IMR-90 (cell line): ENCODE measurements at regions not wholly inside any gene's neighbourhood (a gene's known extent, or its start where the extent isn't known, plus 50 kb on each side); places are given as distances from the start of the nearest gene placed in this dataset.
A peak's percentile ranks its signal among the peaks of the same experiment; 100 is the strongest.

Experiments used
- ATAC-seq: fragments of 200-7000 bp; cut with Tn5 transposase; 2 replicates; pipeline ENCODE4 v1.9.1; 2020; ENCODE audit warnings: low read depth, mild to moderate bottlenecking, moderate library complexity
- BruUV-seq: library from RNA; stranded (reverse); fragments of 400-500 nt; replicated peaks from 2 replicates; lab custom pipeline; 2021; lab: Mats Ljungman, UMichigan
- CTCF ChIA-PET: fragments of 300-600 bp; formaldehyde crosslinking; extraction: SDS; loops from one replicate; lab custom pipeline; 2021; ENCODE audit warnings: antibody characterized with exemption; lab: Yijun Ruan, JAX
- POLR2A ChIA-PET: fragments of 300-600 bp; sonication (Branson Sonifier 250); formaldehyde crosslinking; loops from one replicate; lab custom pipeline; 2022; ENCODE audit warnings: antibody characterized with exemption; ENCODE audit not compliant: unreplicated experiment; lab: Charles Lee
- DNase-seq: peaks from one replicate; pipeline ENCODE4 v3.0.0; 2013
- H2AFZ ChIP-seq: replicated peaks from 2 replicates; pipeline ENCODE3; 2013; ENCODE audit warnings: low read length, mild to moderate bottlenecking; ENCODE audit not compliant: poor library complexity
- H2AK5ac ChIP-seq: 2 replicates; pipeline ENCODE4 v1.6.1; 2013; ENCODE audit warnings: low read depth, low read length, inconsistent platforms
- H2AK9ac ChIP-seq: replicated peaks from 2 replicates; pipeline ENCODE3; 2013; ENCODE audit warnings: mild to moderate bottlenecking, low read depth, low read length, moderate library complexity; ENCODE audit not compliant: poor library complexity
- H2BK120ac ChIP-seq: 2 replicates; pipeline ENCODE4 v1.6.1; 2013; ENCODE audit warnings: low read depth, low read length, inconsistent platforms
- H2BK15ac ChIP-seq: 3 replicates; pipeline ENCODE4 v1.6.1; 2013; ENCODE audit warnings: low read depth, low read length, inconsistent platforms
- H2BK20ac ChIP-seq: 2 replicates; pipeline ENCODE4 v1.6.1; 2013; ENCODE audit warnings: low read depth, mild to moderate bottlenecking, inconsistent platforms, low read length, moderate library complexity
- H2BK5ac ChIP-seq: 2 replicates; pipeline ENCODE4 v1.6.1; 2013; ENCODE audit warnings: mild to moderate bottlenecking, low read depth, low read length, inconsistent platforms; ENCODE audit not compliant: poor library complexity, severe bottlenecking
- H3K14ac ChIP-seq: replicated peaks from 2 replicates; pipeline ENCODE4 v1.6.1; 2013; ENCODE audit warnings: low read depth, low read length, inconsistent platforms
- H3K18ac ChIP-seq: 2 replicates; pipeline ENCODE4 v1.6.1; 2013; ENCODE audit warnings: low read depth, low read length, control low read depth
- H3K23ac ChIP-seq: 2 replicates; pipeline ENCODE4 v1.6.1; 2013; ENCODE audit warnings: low read depth, low read length, inconsistent platforms
- H3K27ac ChIP-seq: 2 replicates; pipeline ENCODE4 v1.5.1; 2013; ENCODE audit warnings: mild to moderate bottlenecking, control low read depth, low read length; ENCODE audit not compliant: insufficient read depth
- H3K27me3 ChIP-seq: 2 replicates; pipeline ENCODE4 v1.6.1; 2013; ENCODE audit warnings: low read length; ENCODE audit not compliant: control insufficient read depth, insufficient read depth
- H3K36me3 ChIP-seq: 2 replicates; pipeline ENCODE4 v1.6.1; 2013; ENCODE audit warnings: low read length, mixed read lengths; ENCODE audit not compliant: control insufficient read depth, insufficient read depth
- H3K4ac ChIP-seq: 2 replicates; pipeline ENCODE4 v1.6.1; 2013; ENCODE audit warnings: low read depth, low read length, inconsistent platforms
- H3K4me1 ChIP-seq: 2 replicates; pipeline ENCODE4 v1.6.1; 2013; ENCODE audit warnings: low read length, mixed read lengths; ENCODE audit not compliant: control insufficient read depth, insufficient read depth
- H3K4me2 ChIP-seq: 2 replicates; pipeline ENCODE4 v1.6.1; 2013; ENCODE audit warnings: low read depth, mild to moderate bottlenecking, control low read depth, low read length, moderate library complexity
- H3K4me3 ChIP-seq: 2 replicates; pipeline ENCODE4 v1.5.1; 2013; ENCODE audit warnings: low read depth, mild to moderate bottlenecking, control low read depth, low read length, moderate library complexity; ENCODE audit not compliant: insufficient read depth
- H3K56ac ChIP-seq: 2 replicates; pipeline ENCODE4 v1.6.1; 2013; ENCODE audit warnings: low read length, inconsistent platforms; ENCODE audit not compliant: insufficient read depth; ENCODE audit errors: extremely low read depth
- H3K79me1 ChIP-seq, 2 experiments: 2 replicates each; pipeline ENCODE4 v1.6.1; 2013; ENCODE audit warnings: low read length in 2 of 2, inconsistent platforms in 1 of 2, low read depth in 1 of 2
- H3K9ac ChIP-seq: 2 replicates; pipeline ENCODE4 v1.6.1; 2013; ENCODE audit warnings: low read depth, low read length, control low read depth
- H3K9me1 ChIP-seq: 2 replicates; pipeline ENCODE4 v1.6.1; 2013; ENCODE audit warnings: low read length, inconsistent platforms; ENCODE audit not compliant: insufficient read depth
- H3K9me3 ChIP-seq: 2 replicates; pipeline ENCODE4 v1.6.1; 2013; ENCODE audit warnings: low read length; ENCODE audit not compliant: control insufficient read depth, insufficient read depth
- H4K20me1 ChIP-seq: 2 replicates; pipeline ENCODE4 v1.6.1; 2013; ENCODE audit warnings: low read length, inconsistent platforms; ENCODE audit not compliant: insufficient read depth
- H4K5ac ChIP-seq: 2 replicates; pipeline ENCODE4 v1.6.1; 2013; ENCODE audit warnings: mild to moderate bottlenecking, low read depth, low read length, control low read depth
- H4K8ac ChIP-seq, 2 experiments: 2 replicates each; pipeline ENCODE4 v1.6.1; 2013; ENCODE audit warnings: low read depth in 2 of 2, low read length in 2 of 2, control low read depth in 1 of 2, inconsistent platforms in 1 of 2
- H4K91ac ChIP-seq: 2 replicates; pipeline ENCODE4 v1.6.1; 2013; ENCODE audit warnings: low read depth, low read length, inconsistent platforms; ENCODE audit not compliant: insufficient read depth
- BHLHE40 ChIP-seq: fragments of 150-350 bp; IDR thresholded peaks from 2 replicates; pipeline ENCODE4 v1.6.1; 2016; ENCODE audit warnings: mild to moderate bottlenecking, low read depth, low read length
- MAFK ChIP-seq: IDR thresholded peaks from 2 replicates; pipeline ENCODE4 v1.6.1; 2012; ENCODE audit warnings: low read depth, low read length, improper control_type of control experiment
- WGBS, 2 experiments: methylation state at CpG; one replicate each; pipeline versions ENCODE4 v1.1.5 to v1.1.7; 2013; ENCODE audit warnings: missing lambda C conversion rate in 2 of 2; ENCODE audit not compliant: insufficient read length in 1 of 2; ENCODE audit errors: extremely low coverage in 2 of 2; 5-methylcytosine and 5-hydroxymethylcytosine counted together
- dilution Hi-C: fragments of 300-500 bp; cut with HindIII; formaldehyde crosslinking; loops from one replicate; pipeline ENCODE4 v1.14.3; 2018; ENCODE audit warnings: low sequenced_read_pairs; ENCODE audit not compliant: unreplicated experiment
- in situ Hi-C: fragments of 300-500 bp; cut with MboI; formaldehyde crosslinking; loops from 3 replicates; pipeline ENCODE4 v1.14.3; 2019; ENCODE audit warnings: low sequenced_read_pairs, inconsistent platforms, mixed read lengths
- intact Hi-C: fragments of 100-400 bp; cut with micrococcal nuclease; formaldehyde crosslinking; loops from 2 replicates; pipeline ENCODE4 v1.10.0; 2022

DNA sequence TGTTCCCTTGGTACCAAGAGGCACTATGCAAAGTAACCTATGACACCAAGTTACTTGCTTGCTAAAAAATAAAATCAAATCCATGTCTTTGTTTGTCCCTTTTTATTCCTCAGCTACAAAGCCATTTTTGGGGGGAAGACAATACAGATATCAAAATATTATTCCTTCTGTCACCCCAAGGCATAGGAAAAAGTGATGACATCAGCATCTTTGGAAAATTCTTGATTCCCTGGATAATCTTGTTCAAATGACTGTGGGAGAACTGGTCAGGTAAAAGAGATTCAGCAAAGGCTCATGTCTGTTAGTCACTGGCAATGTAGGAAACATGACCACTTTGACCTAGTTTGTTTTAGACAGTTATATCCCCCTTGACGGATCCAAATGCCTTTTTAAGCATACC, 373.1 kb downstream of the MAT2B start:
- no peak for ATAC-seq

More for the DNA sequence above, 373.1 kb downstream of the MAT2B start:
- Histone ChIP-seq H3K9me3 (no peaks in the 10 kb centered on the region), H2BK20ac (no peak overlapping the region), H2AK5ac (no peak overlapping the region), H3K27me3 (no peaks in the 10 kb centered on the region), H2AFZ (no peak overlapping the region), H3K27ac (no peak overlapping the region), H4K20me1 (no peaks in the 10 kb centered on the region), H4K8ac (no peak overlapping the region), H2BK120ac (no peak overlapping the region), H4K91ac (no peak overlapping the region), H3K36me3 (no peaks in the 10 kb centered on the region), H2BK15ac (no peak overlapping the region), H3K18ac (no peak overlapping the region), H3K9ac (no peak overlapping the region), H2BK5ac (no peak overlapping the region), H3K79me1 (no peaks in the 10 kb centered on the region), H3K9me1 (no peaks in the 10 kb centered on the region), H3K4me2 (no peak overlapping the region), H2AK9ac (no peak overlapping the region), H3K4ac (no peak overlapping the region), H3K14ac (no peak overlapping the region), H3K4me3 (no peak overlapping the region), H3K56ac (no peak overlapping the region), H3K23ac (no peak overlapping the region), H4K5ac (no peak overlapping the region), H3K4me1 (0 out of 2 replicates have a peak, but pooled peaks cover 3% of the 10 kb centered on the region)
- WGBS, 2 experiments: no CpG with 5 or more reads among the region's 1 CpG
- in situ Hi-C loops (no loop called here), intact Hi-C loops (no loop called here), dilution Hi-C loops (no loop called here)
- DNase-seq: no peak
- ChIA-PET CTCF (no interaction called here), POLR2A (no interaction called here)
- TF ChIP-seq BHLHE40 (no peak), MAFK (peak; percentile 99)
- no TSS peak for BruUV-seq
